PC-9 (cell line): ENCODE measurements at regions not wholly inside any gene's neighbourhood (a gene's known extent, or its start where the extent isn't known, plus 50 kb on each side); places are given as distances from the start of the nearest gene placed in this dataset.

Source experiments
- BruUV-seq: library from RNA; stranded (reverse); fragments of 400-500 nt; replicated peaks from 2 replicates; lab custom pipeline; 2021; lab: Mats Ljungman, UMichigan
- CTCF ChIA-PET: fragments of 300-600 bp; sonication (Branson Sonifier 250); formaldehyde crosslinking; loops from one replicate; lab custom pipeline; 2022; ENCODE audit warnings: antibody characterized with exemption; lab: Charles Lee
- POLR2A ChIA-PET: fragments of 300-600 bp; sonication (Branson Sonifier 250); formaldehyde crosslinking; loops from one replicate; lab custom pipeline; 2022; ENCODE audit warnings: antibody characterized with exemption; ENCODE audit not compliant: unreplicated experiment; lab: Charles Lee
- DNase-seq, 2 experiments: peaks; one replicate each; pipeline versions ENCODE4 v3.0.0 to v3.0.0-alpha.2; 2015 to 2022; ENCODE audit warnings: mixed read lengths in 1 of 2
- H2AFZ ChIP-seq: fragments of 200-600 bp; sonication (generic); 2 replicates; pipeline ENCODE4 v1.8.1; 2017; ENCODE audit warnings: antibody characterized with exemption
- H3F3A ChIP-seq: fragments of 200-600 bp; sonication (generic); 2 replicates; pipeline ENCODE4 v1.8.1; 2017; ENCODE audit warnings: antibody characterized with exemption, mild to moderate bottlenecking, low read depth; ENCODE audit not compliant: insufficient read depth
- H3K27ac ChIP-seq: fragments of 200-600 bp; sonication (generic); 2 replicates; pipeline ENCODE4 v1.6.1; 2016; ENCODE audit warnings: mixed run types
- H3K27me3 ChIP-seq: fragments of 200-600 bp; sonication (generic); 2 replicates; pipeline ENCODE4 v1.6.1; 2016; ENCODE audit warnings: low read depth, mixed run types; ENCODE audit not compliant: insufficient read depth
- H3K36me3 ChIP-seq: fragments of 200-600 bp; sonication (generic); 2 replicates; pipeline ENCODE4 v1.6.1; 2016; ENCODE audit warnings: low read depth, mixed run types
- H3K4me1 ChIP-seq: fragments of 200-600 bp; sonication (generic); replicated peaks from 2 replicates; pipeline ENCODE4 v1.6.1; 2016; ENCODE audit warnings: mixed run types; ENCODE audit not compliant: insufficient read depth
- H3K4me2 ChIP-seq: fragments of 200-600 bp; sonication (generic); 2 replicates; pipeline ENCODE4 v1.6.1; 2017; ENCODE audit warnings: mixed run types
- H3K4me3 ChIP-seq: fragments of 200-600 bp; sonication (generic); 2 replicates; pipeline ENCODE4 v1.6.1; 2016; ENCODE audit warnings: mixed run types
- H3K79me2 ChIP-seq: fragments of 200-600 bp; sonication (generic); 2 replicates; pipeline ENCODE4 v1.6.1; 2017; ENCODE audit warnings: low read depth, mixed run types
- H3K9me2 ChIP-seq: fragments of 200-600 bp; sonication (generic); 2 replicates; pipeline ENCODE4 v1.8.1; 2017; ENCODE audit warnings: mild to moderate bottlenecking; ENCODE audit not compliant: insufficient read depth
- H3K9me3 ChIP-seq: fragments of 200-600 bp; sonication (generic); 2 replicates; pipeline ENCODE4 v1.8.1; 2016; ENCODE audit warnings: low read depth; ENCODE audit not compliant: insufficient read depth
- H4K20me1 ChIP-seq: fragments of 200-600 bp; sonication (generic); 2 replicates; pipeline ENCODE4 v1.8.1; 2017; ENCODE audit not compliant: insufficient read depth
- CTCF ChIP-seq: fragments of 200-600 bp; sonication (generic); conservative IDR thresholded peaks from 2 replicates; pipeline ENCODE4 v1.6.1; 2017; ENCODE audit warnings: mixed run types, antibody characterized with exemption, mild to moderate bottlenecking, moderate library complexity
- EZH2 ChIP-seq: fragments of 200-600 bp; sonication (generic); IDR thresholded peaks from 2 replicates; pipeline ENCODE4 v1.8.0; 2017; ENCODE audit warnings: antibody characterized with exemption, low read depth
- intact Hi-C: fragments of 100-400 bp; cut with micrococcal nuclease; formaldehyde crosslinking; loops from one replicate; pipeline ENCODE4 v1.10.0; 2022; ENCODE audit not compliant: unreplicated experiment

GRCh38 chr1:217025381-217025780 is 302.2 kb upstream of the ESRRG start:
- Histone ChIP-seq H3K4me1 (peaks cover 20% of the 10 kb centered on the region), H3K27ac (no peak overlapping the region), H3K36me3 (no peaks in the 10 kb centered on the region), H3K79me2 (no peaks in the 10 kb centered on the region), H3K9me2 (no peaks in the 10 kb centered on the region), H3K27me3 (no peaks in the 10 kb centered on the region), H4K20me1 (no peaks in the 10 kb centered on the region), H3K9me3 (no peaks in the 10 kb centered on the region), H3F3A (peaks cover 9% of the 10 kb centered on the region), H3K4me3 (no peak overlapping the region), H3K4me2 (no peak overlapping the region), H2AFZ (no peak overlapping the region)
- ChIA-PET POLR2A (no interaction called here), CTCF (no interaction called here)
- intact Hi-C loops = no loop called here
- TF ChIP-seq CTCF = no peak
- TF ChIP-seq EZH2 = no peak
- no peak for DNase-seq
- BruUV-seq = no TSS peak

- no peaks in the 10 kb centered on the region for H3K79me2 ChIP-seq
- H3K27me3 ChIP-seq = no peaks in the 10 kb centered on the region
- peaks cover 6% of the 10 kb centered on the region for H3F3A ChIP-seq
- peaks cover 16% of the 10 kb centered on the region for H3K4me1 ChIP-seq
- no peak overlapping the region for H3K4me3 ChIP-seq
- no TSS peak for BruUV-seq
- H3K9me2 ChIP-seq = no peaks in the 10 kb centered on the region
- no peak overlapping the region for H3K4me2 ChIP-seq
- TF ChIP-seq EZH2 (no peak), CTCF (no peak)
- H4K20me1 ChIP-seq = no peaks in the 10 kb centered on the region
- no peak overlapping the region for H2AFZ ChIP-seq
- intact Hi-C loops = no loop called here
- POLR2A ChIA-PET = no interaction called here
- no peaks in the 10 kb centered on the region for H3K9me3 ChIP-seq
- CTCF ChIA-PET = no interaction called here
- no peak overlapping the region for H3K27ac ChIP-seq
- no peak for DNase-seq
- no peaks in the 10 kb centered on the region for H3K36me3 ChIP-seq
Measured at GRCh38 chr1:217024911-217025310, 301.7 kb upstream of the ESRRG start.

- DNase-seq = no peak
- Histone ChIP-seq H2AFZ (no peak overlapping the region), H3K79me2 (no peaks in the 10 kb centered on the region), H3K4me2 (no peak overlapping the region), H3K27ac (no peak overlapping the region), H3K4me3 (no peak overlapping the region), H3F3A (no peaks in the 10 kb centered on the region), H3K36me3 (no peaks in the 10 kb centered on the region), H3K9me3 (no peaks in the 10 kb centered on the region), H4K20me1 (no peaks in the 10 kb centered on the region), H3K4me1 (no peaks in the 10 kb centered on the region), H3K9me2 (no peaks in the 10 kb centered on the region), H3K27me3 (no peaks in the 10 kb centered on the region)
- no TSS peak for BruUV-seq
- ChIA-PET CTCF (no interaction called here), POLR2A (no interaction called here)
- intact Hi-C loops = no loop called here
- TF ChIP-seq CTCF (no peak), EZH2 (no peak)
Measured at GRCh38 chr1:217021956-217022355, 298.7 kb upstream of the ESRRG start.
